H1 (cell line): ENCODE measurements at regions not wholly inside any gene's neighbourhood (a gene's known extent, or its start where the extent isn't known, plus 50 kb on each side); places are given as distances from the start of the nearest gene placed in this dataset.

Experiments
- CTCF ChIA-PET: fragments of 300-600 bp; sonication (Branson Sonifier 250); formaldehyde crosslinking; loops from one replicate; lab custom pipeline; 2021; ENCODE audit not compliant: partially characterized antibody; lab: Charles Lee
- POLR2A ChIA-PET: fragments of 300-600 bp; sonication (Branson Sonifier 250); formaldehyde crosslinking; loops from one replicate; lab custom pipeline; 2021; ENCODE audit warnings: inconsistent platforms; ENCODE audit not compliant: partially characterized antibody; lab: Charles Lee
- DNase-seq, 2 experiments: peaks; one replicate each; pipeline versions ENCODE4 v3.0.0 to v3.0.0-alpha.2; 2010 to 2022; ENCODE audit warnings: low spot score in 2 of 2, low read depth in 1 of 2, mixed read lengths in 1 of 2
- FAIRE-seq: peaks from 2 replicates; lab custom pipeline; 2011; peaks lifted over from hg19 to GRCh38; lab: Jason Lieb, UNC
- H2AFZ ChIP-seq: 2 replicates; pipeline ENCODE4 v1.8.1; 2012; ENCODE audit warnings: low read length, inconsistent platforms
- H2AK5ac ChIP-seq: 2 replicates; pipeline ENCODE4 v1.6.1; 2013; ENCODE audit warnings: low read depth, low read length
- H2BK120ac ChIP-seq: replicated peaks from 2 replicates; pipeline ENCODE3; 2013; ENCODE audit warnings: low read depth, low read length, inconsistent platforms
- H2BK12ac ChIP-seq: 2 replicates; pipeline ENCODE4 v1.6.1; 2013; ENCODE audit warnings: low read depth, low read length
- H2BK15ac ChIP-seq: 2 replicates; pipeline ENCODE4 v1.6.1; 2013; ENCODE audit warnings: low read length
- H2BK20ac ChIP-seq: 2 replicates; pipeline ENCODE4 v1.6.1; 2013; ENCODE audit warnings: low read length
- H2BK5ac ChIP-seq: 2 replicates; pipeline ENCODE4 v1.6.1; 2013; ENCODE audit warnings: low read depth, low read length
- H3K14ac ChIP-seq: 2 replicates; pipeline ENCODE4 v1.6.1; 2013; ENCODE audit warnings: inconsistent platforms; ENCODE audit not compliant: insufficient read length
- H3K18ac ChIP-seq: 2 replicates; pipeline ENCODE4 v1.6.1; 2013; ENCODE audit warnings: low read length; ENCODE audit errors: extremely low read depth
- H3K23ac ChIP-seq: 2 replicates; pipeline ENCODE4 v1.6.1; 2013; ENCODE audit warnings: inconsistent platforms; ENCODE audit not compliant: insufficient read length
- H3K23me2 ChIP-seq: 2 replicates; pipeline ENCODE4 v1.6.1; 2013; ENCODE audit warnings: low read depth, low read length
- H3K27ac ChIP-seq: 2 replicates; pipeline ENCODE4 v1.6.1; 2011; ENCODE audit warnings: low read depth, low read length, inconsistent platforms
- H3K27me3 ChIP-seq, 4 experiments: replicated peaks in 1 of 4; 1 replicate in 1 of 4; 2 replicates in 3 of 4; pipeline versions ENCODE4 v1.6.1 to v1.8.1; 2011 to 2013; ENCODE audit warnings: low read length in 3 of 4, mild to moderate bottlenecking in 3 of 4, inconsistent platforms in 2 of 4, mixed read lengths in 2 of 4, moderate library complexity in 1 of 4; ENCODE audit not compliant: control insufficient read depth in 3 of 4, insufficient read depth in 3 of 4; ENCODE audit errors: extremely low read depth in 1 of 4
- H3K36me3 ChIP-seq, 4 experiments: 2 replicates each; pipeline versions ENCODE4 v1.6.1 to v1.8.1; 2011 to 2013; ENCODE audit warnings: mild to moderate bottlenecking in 4 of 4, low read length in 3 of 4, moderate library complexity in 2 of 4, control low read depth in 1 of 4, inconsistent platforms in 1 of 4; ENCODE audit not compliant: insufficient read depth in 4 of 4, control insufficient read depth in 2 of 4
- H3K4ac ChIP-seq: replicated peaks from 2 replicates; pipeline ENCODE3; 2013; ENCODE audit warnings: low read length, low read depth, mixed read lengths, inconsistent platforms; ENCODE audit not compliant: insufficient read length
- H3K4me1 ChIP-seq, 4 experiments: replicated peaks in 1 of 4; 1 replicate in 1 of 4; 2 replicates in 3 of 4; pipeline versions ENCODE4 v1.6.1 to v1.8.1; 2011 to 2013; ENCODE audit warnings: low read length in 3 of 4, inconsistent platforms in 2 of 4, mixed read lengths in 1 of 4; ENCODE audit not compliant: insufficient read depth in 4 of 4, control insufficient read depth in 3 of 4
- H3K4me2 ChIP-seq, 2 experiments: 2 replicates each; pipeline versions ENCODE4 v1.6.1 to v1.8.1; 2011 to 2013; ENCODE audit warnings: low read depth in 2 of 2, low read length in 2 of 2, control low read depth in 1 of 2, inconsistent platforms in 1 of 2, mild to moderate bottlenecking in 1 of 2; ENCODE audit not compliant: insufficient read depth in 1 of 2
- H3K4me3 ChIP-seq, 4 experiments: fragments of 200-600, 300-600 bp in 1 of 4; sonication (generic), shearing (Covaris generic), sonication (Bioruptor Twin) in 1 of 4; 2 replicates each; pipeline versions ENCODE4 v1.5.1 to v1.8.1; 2011 to 2016; ENCODE audit warnings: low read length in 4 of 4, low read depth in 3 of 4, control low read depth in 2 of 4, inconsistent platforms in 2 of 4, mild to moderate bottlenecking in 2 of 4, mixed read lengths in 1 of 4, moderate library complexity in 1 of 4; ENCODE audit not compliant: insufficient read depth in 2 of 4; ENCODE audit errors: extremely low read depth in 1 of 4
- H3K56ac ChIP-seq: replicated peaks from 2 replicates; pipeline ENCODE3; 2013; ENCODE audit warnings: low read depth, mild to moderate bottlenecking, mixed read lengths, low read length, inconsistent platforms; ENCODE audit not compliant: insufficient read length
- H3K79me1 ChIP-seq: 2 replicates; pipeline ENCODE4 v1.6.1; 2013; ENCODE audit warnings: low read depth, low read length, control low read depth
- H3K79me2 ChIP-seq, 2 experiments: 2 replicates each; pipeline versions ENCODE4 v1.6.1 to v1.8.1; 2012 to 2013; ENCODE audit warnings: low read length in 2 of 2, mild to moderate bottlenecking in 2 of 2, inconsistent platforms in 1 of 2; ENCODE audit not compliant: insufficient read depth in 2 of 2, control insufficient read depth in 1 of 2
- H3K9ac ChIP-seq, 4 experiments: replicated peaks in 1 of 4; 1 replicate in 1 of 4; 2 replicates in 3 of 4; pipeline versions ENCODE4 v1.6.1 to v1.8.1; 2011 to 2013; ENCODE audit warnings: low read depth in 3 of 4, low read length in 3 of 4, control low read depth in 2 of 4, mild to moderate bottlenecking in 2 of 4, moderate library complexity in 2 of 4, inconsistent platforms in 1 of 4; ENCODE audit errors: extremely low read depth in 1 of 4
- H3K9me3 ChIP-seq, 2 experiments: 2 replicates each; pipeline versions ENCODE4 v1.6.1 to v1.8.1; 2012 to 2013; ENCODE audit warnings: mild to moderate bottlenecking in 2 of 2, moderate library complexity in 2 of 2, control low read depth in 1 of 2, inconsistent platforms in 1 of 2, low read depth in 1 of 2, low read length in 1 of 2, mixed read lengths in 1 of 2; ENCODE audit not compliant: insufficient read depth in 2 of 2
- H4K20me1 ChIP-seq, 2 experiments: replicated peaks in 1 of 2; 2 replicates each; pipeline versions ENCODE3 to v1.8.1; 2011 to 2013; ENCODE audit warnings: inconsistent platforms in 2 of 2, low read length in 2 of 2, mild to moderate bottlenecking in 1 of 2; ENCODE audit not compliant: insufficient read depth in 2 of 2, control insufficient read depth in 1 of 2
- H4K5ac ChIP-seq: 2 replicates; pipeline ENCODE4 v1.6.1; 2013; ENCODE audit warnings: low read length, low read depth, mixed read lengths, inconsistent platforms; ENCODE audit not compliant: insufficient read length
- H4K8ac ChIP-seq: 2 replicates; pipeline ENCODE4 v1.8.0; 2013; ENCODE audit warnings: mild to moderate bottlenecking, moderate library complexity, low read length, inconsistent platforms; ENCODE audit not compliant: insufficient read depth; ENCODE audit errors: extremely low read depth
- H4K91ac ChIP-seq: replicated peaks from 2 replicates; pipeline ENCODE3; 2013; ENCODE audit warnings: low read length, mixed read lengths, inconsistent platforms; ENCODE audit not compliant: insufficient read length
- ATF3 ChIP-seq: IDR thresholded peaks from 2 replicates; pipeline ENCODE4 v1.6.1; 2011; ENCODE audit warnings: low read depth, mild to moderate bottlenecking, low read length; ENCODE audit not compliant: insufficient read depth
- CBX8 ChIP-seq: fragments of 300-800, 300-1000 bp; sonication (generic); IDR thresholded peaks from 2 replicates; pipeline ENCODE4 v1.7.1; 2016; ENCODE audit warnings: low read depth, low read length, borderline replicate concordance
- CHD2 ChIP-seq: IDR thresholded peaks from 2 replicates; pipeline ENCODE4 v1.6.1; 2012; ENCODE audit warnings: low read length, improper control_type of control experiment
- GABPA ChIP-seq: IDR thresholded peaks from 2 replicates; pipeline ENCODE4 v1.6.1; 2011; ENCODE audit warnings: mild to moderate bottlenecking, low read length, moderate library complexity, borderline replicate concordance; ENCODE audit not compliant: insufficient read depth
- HDAC6 ChIP-seq: IDR thresholded peaks from one replicate; pipeline ENCODE4 v1.7.1; 2012; ENCODE audit warnings: low read depth, mild to moderate bottlenecking, inconsistent platforms, low read length, moderate library complexity
- NANOG ChIP-seq: IDR thresholded peaks from 2 replicates; pipeline ENCODE4 v1.6.1; 2011; ENCODE audit warnings: low read length, low read depth, mild to moderate bottlenecking, inconsistent platforms; ENCODE audit not compliant: insufficient read depth, poor library complexity, severe bottlenecking
- RNF2 ChIP-seq: fragments of 200-900, 300-1000 bp; sonication (generic); IDR thresholded peaks from 2 replicates; pipeline ENCODE4 v1.7.1; 2016; ENCODE audit warnings: borderline replicate concordance, low read depth, mild to moderate bottlenecking, antibody characterized with exemption, low read length; ENCODE audit not compliant: poor library complexity, severe bottlenecking; ENCODE audit errors: missing control alignments
- TAF7 ChIP-seq: optimal IDR thresholded peaks from 2 replicates; pipeline ENCODE3; 2011; ENCODE audit warnings: low read depth, mild to moderate bottlenecking, inconsistent platforms, low read length, moderate library complexity, borderline replicate concordance
- USF2 ChIP-seq: IDR thresholded peaks from 2 replicates; pipeline ENCODE4 v1.6.1; 2011; ENCODE audit warnings: low read length, improper control_type of control experiment
- YY1 ChIP-seq: IDR thresholded peaks from 2 replicates; pipeline ENCODE4 v1.6.1; 2011; ENCODE audit warnings: low read depth, mild to moderate bottlenecking, low read length
- WGBS, 2 experiments: shearing (Covaris generic) in 1 of 2; methylation state at CpG; one replicate each; pipeline versions ENCODE4 v1.1.6 to v1.1.7; 2013 to 2015; ENCODE audit warnings: low lambda C conversion rate in 2 of 2, mixed read lengths in 2 of 2, inconsistent platforms in 1 of 2, low coverage in 1 of 2, missing lambda C conversion rate in 1 of 2; ENCODE audit not compliant: insufficient replicate concordance in 2 of 2, insufficient coverage in 1 of 2, insufficient read length in 1 of 2; ENCODE audit errors: extremely low coverage in 1 of 2, missing lambda C conversion rate in 1 of 2; 5-methylcytosine and 5-hydroxymethylcytosine counted together

- Histone ChIP-seq H3K23me2 (peaks cover 3% of the 10 kb centered on the region; the same call in 1 of the 2 replicates), H3K4me3 (no peak overlapping the region), H3K36me3 (no peaks in the 10 kb centered on the region), H4K91ac (no peak overlapping the region), H3K56ac (no peak overlapping the region), H2BK20ac (no peak overlapping the region), H3K4me2 (no peak overlapping the region), H3K27me3 (no peaks in the 10 kb centered on the region), H3K9ac (no peak overlapping the region), H3K14ac (no peak overlapping the region), H4K20me1 (no peaks in the 10 kb centered on the region), H3K9me3 (no peaks in the 10 kb centered on the region), H2BK120ac (no peak overlapping the region), H3K79me1 (no peaks in the 10 kb centered on the region), H3K27ac (no peak overlapping the region), H2BK15ac (no peak overlapping the region), H3K79me2 (no peaks in the 10 kb centered on the region), H2AFZ (no peak overlapping the region), H3K18ac (no peak overlapping the region), H4K5ac (no peak overlapping the region), H3K4me1 (no peaks in the 10 kb centered on the region), H3K23ac (no peak overlapping the region), H2BK5ac (no peak overlapping the region), H2BK12ac (no peak overlapping the region), H4K8ac (no peak overlapping the region), H2AK5ac (no peak overlapping the region), H3K4ac (no peak overlapping the region)
- FAIRE-seq (no peak), DNase-seq (no peak)
- CTCF ChIA-PET: interaction anchor here (0.9 to 1.2 kb wide), 2 partner anchors 13 to 345 kb away, joined by 3 read pairs; no protein-coding TSS in a partner anchor
- POLR2A ChIA-PET: no interaction called here
- TF ChIP-seq TAF7: no peak
- no peak for TF ChIP-seq NANOG
- TF ChIP-seq ATF3: no peak
- no peak for TF ChIP-seq RNF2
- TF ChIP-seq USF2: no peak
- TF ChIP-seq CHD2: no peak
- TF ChIP-seq GABPA: no peak
- TF ChIP-seq YY1: no peak
- TF ChIP-seq HDAC6: no peak
- no peak for TF ChIP-seq CBX8
- WGBS, 2 experiments: 91% methylated on average over 5 of the region's 5 CpGs; no CpG with 5 or more reads in 1 of the 2 experiments
Measured at GRCh38 chr9:3674561-3674960, 148.8 kb upstream of the RFX3 start.
